Tongue (tissue), 1 donor: ENCODE measurements at regions not wholly inside any gene's neighbourhood (a gene's known extent, or its start where the extent isn't known, plus 50 kb on each side); places are given as distances from the start of the nearest gene placed in this dataset.

Experiments
- DNase-seq: peaks from one replicate; pipeline ENCODE4 v3.0.0-alpha.2; 2015

GRCh38 chr11:42201603-42202148, 742.2 kb upstream of the LRRC4C start:
- DNase-seq: no peak

- no peak for DNase-seq
These were observed 746.1 kb upstream of the LRRC4C start for GRCh38 chr11:42205518-42205917.

- DNase-seq: no peak
These were observed 766.2 kb upstream of the LRRC4C start for GRCh38 chr11:42225664-42226063.

- DNase-seq: no peak
These were observed 773.2 kb upstream of the LRRC4C start for GRCh38 chr11:42232673-42233072.

- DNase-seq: no peak
These were observed 775.0 kb upstream of the LRRC4C start for GRCh38 chr11:42234451-42234951.

GRCh38 chr11:42237701-42238235, 778.3 kb upstream of the LRRC4C start:
- no peak for DNase-seq

GRCh38 chr11:42239188-42239587, 779.7 kb upstream of the LRRC4C start:
- DNase-seq: peak; percentile 57

- no peak for DNase-seq
These were observed 783.9 kb upstream of the LRRC4C start for GRCh38 chr11:42243385-42243784.

- no peak for DNase-seq
These were observed 784.9 kb upstream of the LRRC4C start for GRCh38 chr11:42244376-42244775.

GRCh38 chr11:42249401-42249800, 789.9 kb upstream of the LRRC4C start:
- no peak for DNase-seq

- DNase-seq: no peak
These were observed 790.5 kb upstream of the LRRC4C start for GRCh38 chr11:42249956-42250355.

GRCh38 chr11:42251984-42252383, 792.5 kb upstream of the LRRC4C start:
- no peak for DNase-seq

- DNase-seq: no peak
These were observed 793.7 kb upstream of the LRRC4C start for GRCh38 chr11:42253156-42253555.

GRCh38 chr11:42255906-42256305, 796.5 kb upstream of the LRRC4C start:
- DNase-seq: no peak

- no peak for DNase-seq
These were observed 798.1 kb upstream of the LRRC4C start for GRCh38 chr11:42257534-42257933.

GRCh38 chr11:42265072-42265471, 805.6 kb upstream of the LRRC4C start:
- DNase-seq: no peak

- DNase-seq: no peak
These were observed 811.9 kb upstream of the LRRC4C start for GRCh38 chr11:42271306-42271705.

- DNase-seq: no peak
These were observed 814.5 kb upstream of the LRRC4C start for GRCh38 chr11:42273977-42274376.

- DNase-seq: no peak
These were observed 837.5 kb upstream of the LRRC4C start for GRCh38 chr11:42296910-42297309.

- no peak for DNase-seq
These were observed 840.3 kb upstream of the LRRC4C start for GRCh38 chr11:42299780-42300179.

- no peak for DNase-seq
These were observed 842.3 kb upstream of the LRRC4C start for GRCh38 chr11:42301777-42302176.

GRCh38 chr11:42311514-42311913, 852.1 kb upstream of the LRRC4C start:
- peak; percentile 1 for DNase-seq

- DNase-seq: no peak
These were observed 852.5 kb upstream of the LRRC4C start for GRCh38 chr11:42311944-42312343.

- no peak for DNase-seq
These were observed 855.8 kb upstream of the LRRC4C start for GRCh38 chr11:42315267-42315666.

- DNase-seq: no peak
These were observed 856.4 kb upstream of the LRRC4C start for GRCh38 chr11:42315846-42316245.
